ENCODE measurements at regions not wholly inside any gene's neighbourhood (a gene's known extent, or its start where the extent isn't known, plus 50 kb on each side); places are given as distances from the start of the nearest gene placed in this dataset.
A peak's percentile ranks its signal among the peaks of the same experiment; 100 is the strongest.
"Not testable (repeated sequence)": the region's sequence is repeated elsewhere in the genome, so short reads cannot be mapped to it uniquely, and the experiment has no call there.

DNA sequence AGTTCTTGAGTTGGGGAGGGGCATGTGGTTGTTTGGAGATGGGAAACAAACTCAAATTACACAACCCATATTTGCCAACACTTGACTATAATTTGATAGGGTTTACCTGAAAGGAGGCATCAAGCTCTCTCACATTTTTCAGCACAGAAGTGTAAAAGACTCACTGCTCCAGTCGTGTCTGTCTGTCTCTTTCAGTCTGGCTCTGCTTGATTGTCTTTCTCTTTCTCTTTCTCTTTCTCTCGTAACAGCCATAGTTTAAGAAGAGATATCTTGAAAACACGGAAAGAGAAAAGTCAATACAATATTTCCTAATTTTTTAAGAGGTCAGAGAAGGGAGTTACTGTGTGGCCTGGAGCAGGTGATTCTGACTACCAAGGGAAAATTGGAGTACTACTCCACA, 413.6 kb upstream of the CXorf51A start:
- no peak for DNase-seq

GRCh38 chrX:147226801-147227200, 412.3 kb upstream of the CXorf51A start:
- no peak for DNase-seq

DNA sequence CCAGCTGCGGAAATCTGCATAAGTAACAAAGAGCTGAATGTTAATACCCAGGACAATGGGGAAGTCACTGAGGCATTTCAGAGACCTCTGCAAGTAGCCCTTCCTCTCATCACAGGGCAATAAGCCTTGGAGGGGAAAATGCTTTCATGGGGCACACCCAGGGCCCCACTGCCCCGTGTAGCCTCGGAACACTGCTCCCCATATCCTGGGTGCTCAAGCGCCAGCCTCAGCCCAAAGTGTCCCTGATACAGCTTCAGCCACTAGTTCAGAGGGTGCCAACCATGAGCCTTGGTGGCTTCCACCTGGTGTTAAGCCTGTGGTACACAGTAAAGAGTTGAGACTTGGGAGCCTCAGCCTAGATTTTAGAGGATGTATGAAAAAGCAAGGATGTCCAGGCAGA, 402.8 kb upstream of the CXorf51A start:
- peak in 2 of 58 donors; percentile 0 to 11 for DNase-seq

DNA sequence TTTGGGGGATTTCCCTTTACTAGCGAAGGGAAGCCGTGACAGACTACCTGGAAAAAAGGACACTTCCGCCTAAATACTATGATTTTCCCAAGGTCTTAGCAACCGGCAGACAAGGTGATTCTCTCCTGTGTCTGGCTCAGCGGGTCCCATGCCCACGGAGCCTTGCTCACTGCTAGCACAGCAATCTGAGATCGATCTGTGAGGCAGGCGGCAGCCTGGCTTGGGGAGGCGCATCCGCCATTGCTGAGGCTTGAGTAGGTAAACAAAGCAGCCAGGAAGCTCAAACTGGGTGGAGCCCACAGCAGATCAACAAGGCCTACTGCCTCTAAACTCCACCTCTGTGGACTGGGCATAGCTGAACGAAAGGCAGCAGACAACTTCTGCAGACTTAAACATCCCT, 385.9 kb upstream of the CXorf51A start:
- DNase-seq: not testable (repeated sequence)

DNA sequence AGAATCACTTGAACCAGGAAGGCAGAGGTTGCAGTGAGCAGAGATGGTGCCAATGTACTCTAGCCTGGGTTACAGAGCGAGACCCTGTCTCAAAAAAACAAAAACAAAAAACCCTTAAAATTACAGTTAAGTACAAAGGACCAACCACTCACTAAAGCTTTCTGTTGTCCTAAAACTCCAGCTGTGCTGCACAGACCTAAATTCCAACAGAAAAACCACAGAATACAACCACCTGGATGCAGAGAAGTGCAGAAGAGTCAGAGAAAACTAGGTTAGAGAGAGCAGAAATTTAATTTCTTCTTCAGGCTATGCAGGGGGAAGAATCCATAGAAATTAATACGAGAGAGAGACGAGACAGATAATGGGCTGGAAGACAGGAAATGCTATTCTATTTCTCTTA, 376.8 kb upstream of the CXorf51A start:
- no peak for DNase-seq

- DNase-seq: no peak
Observed at GRCh38 chrX:147183161-147183560, 368.6 kb upstream of the CXorf51A start.

- no peak for DNase-seq
Observed at GRCh38 chrX:147180886-147181285, 366.3 kb upstream of the CXorf51A start.

- DNase-seq: no peak
Observed at GRCh38 chrX:147179625-147180024, 365.1 kb upstream of the CXorf51A start.

DNA sequence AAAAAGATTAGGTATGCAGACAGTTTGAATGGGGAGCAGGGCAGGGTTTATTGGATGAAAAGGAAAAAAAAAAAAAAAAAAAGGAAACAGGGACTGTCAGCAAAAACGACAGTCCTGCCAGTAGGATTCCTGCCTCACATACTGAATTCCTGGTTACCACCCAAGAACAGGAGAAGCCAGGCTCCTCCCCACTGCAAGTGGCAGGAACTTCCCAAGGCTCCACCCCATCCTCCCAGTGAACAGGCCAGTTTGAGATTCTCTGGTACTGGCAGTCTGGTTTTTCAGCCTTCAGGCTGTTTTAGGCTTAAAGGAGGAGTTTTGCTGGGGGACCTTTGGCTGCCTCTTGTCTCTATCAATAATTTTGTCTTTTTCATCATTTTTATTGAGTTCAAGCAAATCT, 360.0 kb upstream of the CXorf51A start:
- no peak for DNase-seq

DNA sequence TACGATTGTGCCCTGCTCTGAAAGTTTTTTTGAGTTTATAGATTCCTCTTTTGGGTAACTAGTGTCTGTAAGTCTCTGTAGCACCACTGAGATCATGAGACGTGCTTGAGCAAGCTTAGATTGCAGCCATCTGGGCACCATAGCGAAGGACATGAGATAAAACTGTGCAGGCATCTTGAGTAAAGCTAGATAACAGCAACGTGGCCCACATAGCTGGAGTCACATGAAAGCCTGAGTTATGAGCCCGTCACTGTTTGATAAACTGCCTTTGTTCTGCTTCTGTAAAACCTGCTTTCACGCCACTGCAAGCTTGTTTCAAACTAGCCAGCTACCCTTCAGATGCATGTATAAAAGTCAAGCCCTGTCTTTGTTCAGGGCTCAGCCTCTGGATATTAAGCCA, 359.1 kb upstream of the CXorf51A start:
- DNase-seq: no peak

- no peak for DNase-seq
Observed at GRCh38 chrX:147170993-147171392, 356.4 kb upstream of the CXorf51A start.
